ENCODE measurements at regions not wholly inside any gene's neighbourhood (a gene's known extent, or its start where the extent isn't known, plus 50 kb on each side); places are given as distances from the start of the nearest gene placed in this dataset.

DNA sequence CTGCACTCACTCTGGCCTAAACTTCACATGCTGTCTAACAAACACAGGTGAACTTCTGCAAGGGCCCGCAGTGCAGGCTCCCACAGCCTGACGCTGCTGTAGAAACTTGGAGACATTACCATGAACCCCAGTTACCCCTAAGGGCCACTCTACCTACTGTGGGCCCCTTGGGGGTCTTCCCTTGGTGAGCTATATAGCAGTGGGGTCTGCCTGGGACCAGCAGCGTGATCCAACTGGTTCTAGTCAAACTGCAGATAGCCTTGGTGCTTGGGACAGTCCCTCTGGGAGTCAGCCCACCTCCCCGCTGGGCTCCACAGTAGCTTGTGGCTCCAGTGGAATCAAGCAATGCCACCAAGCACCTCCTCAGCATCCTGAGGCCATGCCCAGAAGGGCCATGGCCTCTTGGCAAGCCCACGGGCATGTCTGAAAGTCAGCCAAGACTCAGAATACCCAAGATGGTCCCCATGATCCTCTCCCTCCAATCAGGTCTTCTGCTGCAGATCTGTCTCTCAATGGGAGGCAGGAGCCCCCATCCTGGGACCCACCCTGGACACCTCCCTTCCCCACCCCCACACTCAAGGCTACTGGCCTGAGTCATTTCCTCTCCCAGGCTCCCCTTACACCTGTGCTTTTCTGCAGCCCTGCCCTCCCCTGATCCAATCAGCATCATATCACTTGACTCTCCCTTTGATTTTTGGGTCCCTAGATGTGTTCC is 230.0 kb upstream of the IRX1 start:
- TF ChIP-seq POLR2AphosphoS5 (IDR thresholded peaks at IDR 0.05) (no peak), POLR2A (IDR thresholded peaks at IDR 0.05) (no peak), EP300 (IDR thresholded peaks at IDR 0.05) (no peak)
- TF ChIP-seq, protein P1, sequence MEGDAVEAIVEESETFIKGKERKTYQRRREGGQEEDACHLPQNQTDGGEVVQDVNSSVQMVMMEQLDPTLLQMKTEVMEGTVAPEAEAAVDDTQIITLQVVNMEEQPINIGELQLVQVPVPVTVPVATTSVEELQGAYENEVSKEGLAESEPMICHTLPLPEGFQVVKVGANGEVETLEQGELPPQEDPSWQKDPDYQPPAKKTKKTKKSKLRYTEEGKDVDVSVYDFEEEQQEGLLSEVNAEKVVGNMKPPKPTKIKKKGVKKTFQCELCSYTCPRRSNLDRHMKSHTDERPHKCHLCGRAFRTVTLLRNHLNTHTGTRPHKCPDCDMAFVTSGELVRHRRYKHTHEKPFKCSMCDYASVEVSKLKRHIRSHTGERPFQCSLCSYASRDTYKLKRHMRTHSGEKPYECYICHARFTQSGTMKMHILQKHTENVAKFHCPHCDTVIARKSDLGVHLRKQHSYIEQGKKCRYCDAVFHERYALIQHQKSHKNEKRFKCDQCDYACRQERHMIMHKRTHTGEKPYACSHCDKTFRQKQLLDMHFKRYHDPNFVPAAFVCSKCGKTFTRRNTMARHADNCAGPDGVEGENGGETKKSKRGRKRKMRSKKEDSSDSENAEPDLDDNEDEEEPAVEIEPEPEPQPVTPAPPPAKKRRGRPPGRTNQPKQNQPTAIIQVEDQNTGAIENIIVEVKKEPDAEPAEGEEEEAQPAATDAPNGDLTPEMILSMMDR (IDR thresholded peaks at IDR 0.05), result no peak
- DNase-seq, result no peak
- WGBS, 2 donors, result 79 to 92% methylated on average over 5 of the region's 5 CpGs
- no peak overlapping the region for H3K4me3 ChIP-seq
- H3K36me3 ChIP-seq, result no peaks in the 10 kb centered on the region
- intact Hi-C loops (cut with DNase I), result no loop called here
- no peaks in the 10 kb centered on the region for H3K27me3 ChIP-seq
- H3K27ac ChIP-seq, result no peak overlapping the region
- no peaks in the 10 kb centered on the region for H3K4me1 ChIP-seq
- H3K9me3 ChIP-seq, result no peaks in the 10 kb centered on the region

DNA sequence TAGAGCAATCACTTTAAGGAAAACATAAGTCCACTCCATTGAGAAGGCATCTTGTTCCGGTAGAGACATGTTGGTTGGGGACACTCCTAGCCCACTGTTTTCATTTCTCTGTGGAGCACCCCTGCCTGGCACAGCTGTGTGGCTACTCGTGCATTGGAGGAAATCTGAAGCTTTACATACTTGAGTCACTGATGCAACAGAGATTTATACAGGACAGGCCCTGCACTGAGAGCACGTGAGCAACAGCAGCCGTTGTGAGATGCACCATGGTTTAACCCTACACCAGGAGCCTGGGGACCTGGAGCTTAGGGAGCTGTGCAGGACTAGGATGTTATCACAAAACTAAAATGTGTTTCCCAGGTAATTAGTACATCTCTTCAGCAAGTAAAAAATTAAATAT is 230.7 kb upstream of the IRX1 start:
- H3K9me3 ChIP-seq, result no peaks in the 10 kb centered on the region
- no peaks in the 10 kb centered on the region for H3K27me3 ChIP-seq
- no peak overlapping the region for H3K4me3 ChIP-seq
- TF ChIP-seq, protein P1 (IDR thresholded peaks at IDR 0.05), result no peak
- no peak for TF ChIP-seq EP300 (IDR thresholded peaks at IDR 0.05)
- TF ChIP-seq POLR2A (IDR thresholded peaks at IDR 0.05), result no peak
- no peak for TF ChIP-seq POLR2AphosphoS5 (IDR thresholded peaks at IDR 0.05)
- H3K36me3 ChIP-seq, result no peaks in the 10 kb centered on the region
- no peaks in the 10 kb centered on the region for H3K4me1 ChIP-seq
- no peak for DNase-seq
- intact Hi-C loops (cut with DNase I), result no loop called here
- WGBS, 2 donors, result 64 to 72% methylated on average over 4 of the region's 4 CpGs
- no peak overlapping the region for H3K27ac ChIP-seq

DNA sequence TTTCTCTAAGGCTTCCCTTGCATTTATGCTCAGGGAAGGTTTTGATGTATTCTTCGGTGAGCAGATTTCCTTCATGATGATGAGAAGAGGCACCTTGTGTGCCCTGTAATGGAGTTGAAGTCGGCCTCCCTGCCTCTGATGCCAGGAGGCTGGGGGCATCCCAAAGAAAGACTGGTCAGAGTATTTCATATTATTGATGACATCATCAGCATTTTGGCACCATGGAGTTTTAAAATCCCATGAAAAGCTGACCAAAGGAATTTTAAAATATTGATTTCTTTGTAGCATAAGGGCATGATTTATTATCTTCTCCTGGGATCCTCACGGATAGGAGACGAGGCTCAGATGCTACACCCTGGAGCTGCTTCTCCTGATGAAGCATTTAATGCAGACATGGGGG is 231.2 kb upstream of the IRX1 start:
- no peak for DNase-seq
- intact Hi-C loops (cut with DNase I), result no loop called here
- Histone ChIP-seq H3K27me3 (no peaks in the 10 kb centered on the region), H3K9me3 (no peaks in the 10 kb centered on the region), H3K4me1 (no peaks in the 10 kb centered on the region), H3K27ac (no peak overlapping the region), H3K4me3 (no peak overlapping the region), H3K36me3 (no peaks in the 10 kb centered on the region)
- WGBS, 2 donors, result 80 to 83% methylated on average over 4 of the region's 4 CpGs
- TF ChIP-seq EP300 (IDR thresholded peaks at IDR 0.05) (no peak), POLR2AphosphoS5 (IDR thresholded peaks at IDR 0.05) (no peak), POLR2A (IDR thresholded peaks at IDR 0.05) (no peak)
- TF ChIP-seq, protein P1 (IDR thresholded peaks at IDR 0.05), result no peak

DNA sequence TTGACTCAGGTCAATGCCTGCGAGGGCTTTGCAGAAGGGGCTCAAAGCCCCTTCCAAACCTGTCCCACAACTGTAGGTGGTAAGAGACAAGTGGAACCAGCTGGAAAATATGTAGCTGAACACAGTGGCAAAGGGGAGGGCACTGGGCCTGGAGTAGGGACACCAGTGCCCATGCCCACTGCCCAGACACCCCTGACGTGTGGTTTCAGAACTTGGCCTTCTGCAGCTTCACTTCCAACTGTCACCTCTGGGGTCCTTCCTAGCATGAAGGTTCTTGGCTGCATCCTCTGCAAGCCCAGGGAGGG is 233.1 kb upstream of the IRX1 start:
- Histone ChIP-seq H3K36me3 (no peaks in the 10 kb centered on the region), H3K9me3 (no peaks in the 10 kb centered on the region), H3K4me1 (no peaks in the 10 kb centered on the region), H3K27ac (no peak overlapping the region), H3K27me3 (no peaks in the 10 kb centered on the region), H3K4me3 (no peak overlapping the region)
- TF ChIP-seq POLR2AphosphoS5 (IDR thresholded peaks at IDR 0.05) (no peak), EP300 (IDR thresholded peaks at IDR 0.05) (no peak), POLR2A (IDR thresholded peaks at IDR 0.05) (no peak)
- TF ChIP-seq, protein P1 (IDR thresholded peaks at IDR 0.05), result no peak
- WGBS, 2 donors, result 87 to 89% methylated on average over 2 of the region's 2 CpGs
- peak; percentile 5 for DNase-seq
- intact Hi-C loops (cut with DNase I), result no loop called here

All from sigmoid colon (tissue), 6 donors.